PC-9 (cell line): ENCODE measurements at regions not wholly inside any gene's neighbourhood (a gene's known extent, or its start where the extent isn't known, plus 50 kb on each side); places are given as distances from the start of the nearest gene placed in this dataset.

ENCODE experiments used
- EZH2 ChIP-seq: fragments of 200-600 bp; sonication (generic); IDR thresholded peaks from 2 replicates; pipeline ENCODE4 v1.8.0; 2017; ENCODE audit warnings: antibody characterized with exemption, low read depth
- TF ChIP-seq, protein P1 (sequence below): fragments of 200-600 bp; sonication (generic); conservative IDR thresholded peaks from 2 replicates; pipeline ENCODE4 v1.6.1; 2017; ENCODE audit warnings: mixed run types, antibody characterized with exemption, mild to moderate bottlenecking, moderate library complexity

DNA sequence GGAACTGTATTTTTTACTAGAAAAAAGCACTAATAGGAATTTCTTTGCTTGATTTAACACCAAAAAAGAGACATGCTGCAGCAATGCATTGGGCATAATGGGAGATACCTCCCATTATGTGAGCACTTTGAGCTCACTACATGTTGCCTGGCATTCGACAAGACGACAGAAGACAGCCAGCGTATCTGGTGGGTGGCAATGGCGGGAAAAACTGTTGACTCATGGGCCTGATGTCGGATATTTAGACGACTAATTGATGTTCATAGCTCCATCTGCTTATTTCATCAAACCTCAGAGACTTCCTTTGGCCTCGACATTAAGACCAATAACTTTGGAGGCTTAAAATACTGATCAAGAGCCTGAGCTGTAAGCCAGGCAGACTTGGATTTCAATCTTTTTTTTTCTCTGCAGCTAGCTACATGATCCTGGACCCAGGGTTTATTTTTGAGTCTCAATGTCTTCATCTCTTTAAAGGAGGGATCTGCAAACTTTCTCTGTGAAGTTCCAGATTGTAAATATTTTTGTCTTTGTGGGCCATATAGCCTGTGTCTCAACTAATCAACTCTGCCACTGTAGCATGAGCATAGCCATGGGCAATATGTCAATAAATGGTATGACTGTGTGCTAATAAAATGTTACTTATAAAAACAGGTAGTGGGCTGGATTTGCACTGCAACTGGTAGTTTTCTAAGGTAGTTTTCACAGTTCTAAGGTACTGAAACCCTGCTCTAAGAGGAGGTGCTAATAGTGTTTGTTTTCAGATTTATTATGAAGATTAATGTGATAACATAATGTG lies 375.1 kb downstream of the METTL15 start:
- TF ChIP-seq, protein P1, sequence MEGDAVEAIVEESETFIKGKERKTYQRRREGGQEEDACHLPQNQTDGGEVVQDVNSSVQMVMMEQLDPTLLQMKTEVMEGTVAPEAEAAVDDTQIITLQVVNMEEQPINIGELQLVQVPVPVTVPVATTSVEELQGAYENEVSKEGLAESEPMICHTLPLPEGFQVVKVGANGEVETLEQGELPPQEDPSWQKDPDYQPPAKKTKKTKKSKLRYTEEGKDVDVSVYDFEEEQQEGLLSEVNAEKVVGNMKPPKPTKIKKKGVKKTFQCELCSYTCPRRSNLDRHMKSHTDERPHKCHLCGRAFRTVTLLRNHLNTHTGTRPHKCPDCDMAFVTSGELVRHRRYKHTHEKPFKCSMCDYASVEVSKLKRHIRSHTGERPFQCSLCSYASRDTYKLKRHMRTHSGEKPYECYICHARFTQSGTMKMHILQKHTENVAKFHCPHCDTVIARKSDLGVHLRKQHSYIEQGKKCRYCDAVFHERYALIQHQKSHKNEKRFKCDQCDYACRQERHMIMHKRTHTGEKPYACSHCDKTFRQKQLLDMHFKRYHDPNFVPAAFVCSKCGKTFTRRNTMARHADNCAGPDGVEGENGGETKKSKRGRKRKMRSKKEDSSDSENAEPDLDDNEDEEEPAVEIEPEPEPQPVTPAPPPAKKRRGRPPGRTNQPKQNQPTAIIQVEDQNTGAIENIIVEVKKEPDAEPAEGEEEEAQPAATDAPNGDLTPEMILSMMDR, result no peak
- no peak for TF ChIP-seq EZH2
